ENCODE measurements at regions not wholly inside any gene's neighbourhood (a gene's known extent, or its start where the extent isn't known, plus 50 kb on each side); places are given as distances from the start of the nearest gene placed in this dataset.

GRCh38 chr13:80611310-80611709, 270.4 kb upstream of the SPRY2 start:
- TF ChIP-seq TBL1XR1 (IDR thresholded peaks at IDR 0.05; ENCODE audit: low read depth, low read length) (no peak), EP300 (IDR thresholded peaks at IDR 0.05; ENCODE audit: borderline replicate concordance in 1 of 2, control insufficient read depth in 1 of 2, low read depth in 2 of 2, low read length in 2 of 2) (no peak), CTCF (IDR thresholded peaks at IDR 0.05 in 2 of 3, conservative IDR thresholded peaks at IDR 0.05 in 1 of 3; ENCODE audit: control insufficient read depth in 2 of 3, extremely low read depth in 1 of 3, insufficient read depth in 1 of 3, low read depth in 3 of 3, low read length in 3 of 3) (no peak), EZH2 (IDR thresholded peaks at IDR 0.05; ENCODE audit: borderline replicate concordance, control insufficient read depth, low read depth, low read length) (no peak), MEF2B (IDR thresholded peaks at IDR 0.05; ENCODE audit: partially characterized antibody, poor library complexity, severe bottlenecking) (no peak), LARP7 (IDR thresholded peaks at IDR 0.05) (no peak), POLR2A (IDR thresholded peaks at IDR 0.05; ENCODE audit: low read depth, low read length) (no peak), USF2 (IDR thresholded peaks at IDR 0.05; ENCODE audit: borderline replicate concordance, low read depth, low read length) (no peak)
- TF ChIP-seq, protein P1, sequence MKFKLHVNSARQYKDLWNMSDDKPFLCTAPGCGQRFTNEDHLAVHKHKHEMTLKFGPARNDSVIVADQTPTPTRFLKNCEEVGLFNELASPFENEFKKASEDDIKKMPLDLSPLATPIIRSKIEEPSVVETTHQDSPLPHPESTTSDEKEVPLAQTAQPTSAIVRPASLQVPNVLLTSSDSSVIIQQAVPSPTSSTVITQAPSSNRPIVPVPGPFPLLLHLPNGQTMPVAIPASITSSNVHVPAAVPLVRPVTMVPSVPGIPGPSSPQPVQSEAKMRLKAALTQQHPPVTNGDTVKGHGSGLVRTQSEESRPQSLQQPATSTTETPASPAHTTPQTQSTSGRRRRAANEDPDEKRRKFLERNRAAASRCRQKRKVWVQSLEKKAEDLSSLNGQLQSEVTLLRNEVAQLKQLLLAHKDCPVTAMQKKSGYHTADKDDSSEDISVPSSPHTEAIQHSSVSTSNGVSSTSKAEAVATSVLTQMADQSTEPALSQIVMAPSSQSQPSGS (IDR thresholded peaks at IDR 0.05; ENCODE audit: low read length) = no peak
- TF ChIP-seq, protein P2, sequence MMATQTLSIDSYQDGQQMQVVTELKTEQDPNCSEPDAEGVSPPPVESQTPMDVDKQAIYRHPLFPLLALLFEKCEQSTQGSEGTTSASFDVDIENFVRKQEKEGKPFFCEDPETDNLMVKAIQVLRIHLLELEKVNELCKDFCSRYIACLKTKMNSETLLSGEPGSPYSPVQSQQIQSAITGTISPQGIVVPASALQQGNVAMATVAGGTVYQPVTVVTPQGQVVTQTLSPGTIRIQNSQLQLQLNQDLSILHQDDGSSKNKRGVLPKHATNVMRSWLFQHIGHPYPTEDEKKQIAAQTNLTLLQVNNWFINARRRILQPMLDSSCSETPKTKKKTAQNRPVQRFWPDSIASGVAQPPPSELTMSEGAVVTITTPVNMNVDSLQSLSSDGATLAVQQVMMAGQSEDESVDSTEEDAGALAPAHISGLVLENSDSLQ (IDR thresholded peaks at IDR 0.05) = no peak
- TF ChIP-seq, protein P3, sequence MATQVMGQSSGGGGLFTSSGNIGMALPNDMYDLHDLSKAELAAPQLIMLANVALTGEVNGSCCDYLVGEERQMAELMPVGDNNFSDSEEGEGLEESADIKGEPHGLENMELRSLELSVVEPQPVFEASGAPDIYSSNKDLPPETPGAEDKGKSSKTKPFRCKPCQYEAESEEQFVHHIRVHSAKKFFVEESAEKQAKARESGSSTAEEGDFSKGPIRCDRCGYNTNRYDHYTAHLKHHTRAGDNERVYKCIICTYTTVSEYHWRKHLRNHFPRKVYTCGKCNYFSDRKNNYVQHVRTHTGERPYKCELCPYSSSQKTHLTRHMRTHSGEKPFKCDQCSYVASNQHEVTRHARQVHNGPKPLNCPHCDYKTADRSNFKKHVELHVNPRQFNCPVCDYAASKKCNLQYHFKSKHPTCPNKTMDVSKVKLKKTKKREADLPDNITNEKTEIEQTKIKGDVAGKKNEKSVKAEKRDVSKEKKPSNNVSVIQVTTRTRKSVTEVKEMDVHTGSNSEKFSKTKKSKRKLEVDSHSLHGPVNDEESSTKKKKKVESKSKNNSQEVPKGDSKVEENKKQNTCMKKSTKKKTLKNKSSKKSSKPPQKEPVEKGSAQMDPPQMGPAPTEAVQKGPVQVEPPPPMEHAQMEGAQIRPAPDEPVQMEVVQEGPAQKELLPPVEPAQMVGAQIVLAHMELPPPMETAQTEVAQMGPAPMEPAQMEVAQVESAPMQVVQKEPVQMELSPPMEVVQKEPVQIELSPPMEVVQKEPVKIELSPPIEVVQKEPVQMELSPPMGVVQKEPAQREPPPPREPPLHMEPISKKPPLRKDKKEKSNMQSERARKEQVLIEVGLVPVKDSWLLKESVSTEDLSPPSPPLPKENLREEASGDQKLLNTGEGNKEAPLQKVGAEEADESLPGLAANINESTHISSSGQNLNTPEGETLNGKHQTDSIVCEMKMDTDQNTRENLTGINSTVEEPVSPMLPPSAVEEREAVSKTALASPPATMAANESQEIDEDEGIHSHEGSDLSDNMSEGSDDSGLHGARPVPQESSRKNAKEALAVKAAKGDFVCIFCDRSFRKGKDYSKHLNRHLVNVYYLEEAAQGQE (IDR thresholded peaks at IDR 0.05; ENCODE audit: low read depth, low read length) = no peak

Data from GM12878 (cell line).